Skeletal muscle cell (primary cell): ENCODE measurements at regions not wholly inside any gene's neighbourhood (a gene's known extent, or its start where the extent isn't known, plus 50 kb on each side); places are given as distances from the start of the nearest gene placed in this dataset.
"Not testable (repeated sequence)": the region's sequence is repeated elsewhere in the genome, so short reads cannot be mapped to it uniquely, and the experiment has no call there.

Experiments used
- DNase-seq: peaks from one replicate; pipeline ENCODE4 v3.0.0-alpha.2; 2010; ENCODE audit warnings: low read depth
- H3K4me3 ChIP-seq: 2 replicates; pipeline ENCODE4 v1.5.1; 2011; ENCODE audit warnings: low read depth, mild to moderate bottlenecking, control low read depth, low read length, moderate library complexity

DNA sequence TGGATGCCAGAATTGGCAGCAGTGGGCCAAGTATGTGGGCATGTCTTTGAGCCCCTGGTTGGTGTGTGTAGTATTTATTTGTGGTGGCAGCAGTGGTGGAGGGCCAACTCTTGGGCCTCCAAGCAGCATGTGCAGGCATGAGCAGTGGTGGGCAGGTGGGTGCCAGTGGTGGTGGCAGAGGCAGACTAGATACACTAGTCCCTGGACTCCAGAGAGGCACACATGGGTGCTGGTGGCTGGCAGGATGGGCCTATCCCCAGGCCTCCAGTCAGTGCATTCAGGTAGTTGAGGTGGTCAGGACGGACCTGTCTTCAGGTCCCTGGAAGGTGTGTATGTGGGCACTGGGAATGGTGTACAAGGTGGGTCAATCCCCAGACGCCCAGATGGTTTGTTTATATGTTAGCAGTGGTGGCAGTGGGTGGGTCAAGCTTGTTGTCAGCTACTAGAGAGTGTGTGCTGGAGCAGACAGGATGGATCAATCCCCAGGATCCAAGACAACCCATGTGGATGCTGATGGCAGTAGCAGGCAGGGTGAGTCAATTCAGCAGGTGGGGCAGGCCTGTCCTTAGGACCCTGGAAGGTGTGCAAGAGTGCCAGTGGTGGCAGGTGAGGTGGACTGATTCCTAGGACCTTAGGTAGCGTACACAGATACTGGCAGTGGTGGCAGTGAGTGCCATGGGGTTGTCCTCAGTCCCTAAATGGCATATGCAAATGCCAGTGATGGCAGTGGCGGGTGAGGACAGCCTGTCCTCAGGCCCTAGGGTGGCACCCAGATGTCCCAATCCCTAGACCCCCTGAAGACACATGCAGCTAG is 294.3 kb downstream of the RPS24 start:
- DNase-seq = no peak
- H3K4me3 ChIP-seq = no peak overlapping the region

DNA sequence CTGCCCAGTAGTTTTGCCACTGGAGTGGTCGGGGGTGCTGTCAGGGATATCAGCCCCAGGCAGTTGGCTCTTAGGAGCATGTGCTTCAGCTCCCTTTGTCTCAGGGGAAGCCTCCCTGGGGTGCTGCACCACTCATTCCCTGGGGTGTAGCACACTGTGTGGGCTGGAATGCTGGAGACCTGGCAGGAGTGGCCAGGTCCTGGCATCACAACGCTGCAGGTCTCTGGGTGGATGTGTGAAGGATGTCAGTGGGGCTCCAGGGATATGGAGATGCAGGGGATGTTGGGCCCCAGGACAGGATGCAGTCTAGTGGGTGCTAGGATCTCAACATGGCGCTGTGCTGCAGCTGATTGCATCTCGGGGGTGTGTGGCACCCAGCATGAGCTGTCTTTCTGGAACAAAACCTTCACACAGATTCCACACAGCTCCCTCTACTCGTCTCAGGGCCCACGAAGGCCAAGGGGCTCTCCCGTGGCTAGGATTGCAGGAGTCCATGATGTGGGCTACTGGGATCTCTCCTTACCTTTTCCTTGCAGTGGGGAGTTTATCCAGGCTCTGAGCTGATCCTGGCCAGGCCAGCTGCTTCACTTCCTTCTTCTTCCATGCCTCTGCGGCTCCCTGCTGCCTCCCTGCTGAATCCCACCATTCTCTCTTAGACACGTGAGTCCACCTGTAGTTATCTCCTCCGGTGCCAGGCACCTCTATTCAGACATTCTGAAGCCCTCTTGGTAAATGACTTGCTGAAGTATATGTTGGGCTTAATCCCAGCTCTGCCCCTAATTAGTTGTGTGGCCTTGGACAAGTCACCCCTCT is 295.1 kb downstream of the RPS24 start:
- H3K4me3 ChIP-seq = no peak overlapping the region
- no peak for DNase-seq

DNA sequence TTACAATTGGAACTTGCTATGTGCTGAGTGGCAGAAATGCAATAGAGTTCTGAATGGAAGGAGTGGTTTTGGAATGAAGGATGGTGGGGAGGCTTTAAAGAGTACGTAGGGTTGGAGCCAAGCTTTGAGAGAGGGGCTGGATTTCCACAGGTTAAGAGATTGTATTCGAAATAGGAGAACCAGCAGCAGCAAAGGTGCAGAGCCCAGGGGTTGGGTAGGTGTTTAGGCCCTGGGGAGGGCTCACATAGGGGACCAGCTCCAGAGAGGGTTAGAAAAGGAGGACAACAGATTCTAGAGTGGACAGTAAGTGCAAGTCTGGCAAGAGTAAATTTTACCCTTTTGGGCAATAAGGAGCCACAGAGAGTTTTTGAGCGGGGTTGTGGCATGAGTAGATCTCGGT is 297.2 kb downstream of the RPS24 start:
- H3K4me3 ChIP-seq = no peak overlapping the region
- DNase-seq = no peak

DNA sequence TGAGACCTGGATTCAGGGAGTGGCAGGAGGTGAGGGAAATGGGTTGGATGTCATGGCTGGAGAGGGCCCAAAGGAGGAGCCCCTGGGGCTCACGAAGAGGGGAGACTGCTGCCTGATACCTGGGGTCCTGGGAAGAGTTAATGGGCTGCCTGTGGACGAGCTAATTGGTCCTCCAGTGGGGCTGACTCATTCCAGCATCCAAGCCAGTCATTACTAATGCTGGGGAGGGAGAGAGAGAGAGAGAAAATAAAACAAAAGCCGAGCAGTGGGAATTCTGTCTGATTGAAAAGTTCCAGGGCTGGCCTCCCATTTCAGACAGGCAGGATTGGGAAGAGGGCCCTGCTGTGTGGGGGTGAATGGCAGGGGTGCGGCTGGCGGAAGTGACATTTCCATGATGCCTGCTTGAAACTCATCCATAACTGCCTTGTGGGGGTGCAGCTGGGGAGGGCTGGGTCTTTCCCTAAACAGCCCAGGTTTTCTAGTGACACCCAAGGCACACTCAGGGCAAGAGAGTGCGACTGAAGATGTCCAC is 297.8 kb downstream of the RPS24 start:
- no peak overlapping the region for H3K4me3 ChIP-seq
- no peak for DNase-seq

DNA sequence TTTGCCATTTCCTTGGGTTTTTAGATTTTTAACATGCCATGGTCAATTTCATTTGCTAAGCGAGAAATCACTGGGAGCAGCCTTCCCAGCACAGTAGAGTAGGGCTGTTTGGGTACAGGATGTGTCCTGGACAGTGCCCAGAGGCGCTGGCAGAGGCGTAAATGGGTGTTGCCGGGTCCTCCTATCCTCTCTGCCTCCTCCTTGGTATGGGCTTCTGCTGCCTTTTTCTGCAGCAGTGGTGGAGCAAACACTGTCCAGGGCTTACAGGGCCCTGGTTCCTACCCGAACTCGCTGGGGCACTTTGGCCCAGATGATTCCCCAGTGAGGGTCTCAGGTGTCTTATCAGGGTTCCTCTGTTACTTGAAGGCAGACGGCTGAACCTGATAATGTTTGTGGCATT is 298.3 kb downstream of the RPS24 start:
- H3K4me3 ChIP-seq = no peak overlapping the region
- DNase-seq = no peak

DNA sequence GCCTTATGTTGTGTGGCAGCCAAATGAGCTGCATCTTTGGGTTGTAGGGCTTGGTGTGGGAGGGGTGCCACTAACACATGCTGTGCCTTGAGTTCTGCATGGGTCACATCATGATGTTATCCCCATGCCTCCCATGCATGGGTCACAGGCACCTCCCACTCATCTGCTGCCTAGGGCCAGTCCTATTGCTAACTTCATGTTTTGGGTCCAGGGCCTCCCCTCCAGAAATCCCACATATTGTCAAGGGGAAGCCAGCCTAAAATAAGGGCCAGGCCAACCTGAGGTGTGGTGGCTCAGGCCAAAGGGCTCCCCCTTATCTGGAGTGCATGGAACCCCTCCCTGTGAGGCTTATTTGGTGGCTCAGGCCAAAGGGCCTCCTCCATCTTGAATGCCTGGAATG is 299.0 kb downstream of the RPS24 start:
- no peak overlapping the region for H3K4me3 ChIP-seq
- DNase-seq = no peak

DNA sequence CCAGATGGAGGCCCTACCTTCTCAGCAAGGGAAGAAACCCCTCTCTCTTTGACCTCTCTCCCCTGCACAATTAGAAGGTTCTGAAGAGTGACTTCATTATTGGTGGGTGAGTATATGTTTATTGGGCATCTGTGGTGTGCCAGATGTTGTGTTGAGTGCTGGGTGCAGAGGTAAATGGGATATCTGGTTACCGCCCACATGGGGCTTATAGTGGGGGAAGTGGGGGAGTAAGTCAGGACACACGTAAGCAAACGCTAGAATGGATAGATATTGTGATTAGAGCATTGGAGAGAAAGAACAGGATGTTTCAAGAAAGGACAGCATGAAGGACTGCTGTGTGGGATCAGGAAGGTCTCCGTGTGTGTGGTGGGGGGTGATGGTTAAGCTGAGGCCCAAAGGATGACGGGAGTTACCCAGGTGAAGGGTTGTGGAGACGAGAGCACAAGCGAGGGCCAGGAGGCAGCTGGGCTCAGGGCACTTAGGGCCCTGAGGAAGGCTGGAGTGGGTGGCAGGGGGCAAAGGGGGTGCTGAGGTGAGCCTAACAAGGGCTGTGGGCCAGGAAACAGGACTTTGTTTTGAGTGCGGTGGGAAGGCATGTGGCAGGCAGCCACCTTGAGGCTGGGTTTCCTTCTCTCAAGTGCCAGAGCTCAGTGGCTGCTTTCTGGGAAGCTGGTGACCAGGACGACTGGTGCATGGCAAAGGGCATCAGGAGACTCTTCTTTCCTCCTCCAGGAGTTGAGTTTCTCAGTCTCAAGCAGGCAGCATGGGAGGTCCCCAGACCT is 299.9 kb downstream of the RPS24 start:
- DNase-seq = no peak
- no peak overlapping the region for H3K4me3 ChIP-seq

DNA sequence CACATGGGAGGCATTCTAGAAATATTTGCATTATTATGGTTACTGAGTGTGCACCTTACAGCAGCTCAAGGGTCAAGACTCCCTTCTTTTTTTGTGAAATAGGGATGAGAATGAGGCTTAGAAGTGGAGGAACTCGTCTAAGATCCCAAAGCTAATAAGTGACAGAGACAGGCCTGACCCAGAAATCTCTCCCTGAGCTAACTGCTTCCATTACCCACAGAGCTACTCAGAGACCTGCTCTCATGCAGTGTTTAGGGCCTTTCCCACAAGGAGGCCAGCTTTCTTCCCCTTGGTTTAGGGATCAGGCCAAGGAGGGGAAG is 301.7 kb downstream of the RPS24 start:
- H3K4me3 ChIP-seq = no peak overlapping the region
- DNase-seq = no peak

DNA sequence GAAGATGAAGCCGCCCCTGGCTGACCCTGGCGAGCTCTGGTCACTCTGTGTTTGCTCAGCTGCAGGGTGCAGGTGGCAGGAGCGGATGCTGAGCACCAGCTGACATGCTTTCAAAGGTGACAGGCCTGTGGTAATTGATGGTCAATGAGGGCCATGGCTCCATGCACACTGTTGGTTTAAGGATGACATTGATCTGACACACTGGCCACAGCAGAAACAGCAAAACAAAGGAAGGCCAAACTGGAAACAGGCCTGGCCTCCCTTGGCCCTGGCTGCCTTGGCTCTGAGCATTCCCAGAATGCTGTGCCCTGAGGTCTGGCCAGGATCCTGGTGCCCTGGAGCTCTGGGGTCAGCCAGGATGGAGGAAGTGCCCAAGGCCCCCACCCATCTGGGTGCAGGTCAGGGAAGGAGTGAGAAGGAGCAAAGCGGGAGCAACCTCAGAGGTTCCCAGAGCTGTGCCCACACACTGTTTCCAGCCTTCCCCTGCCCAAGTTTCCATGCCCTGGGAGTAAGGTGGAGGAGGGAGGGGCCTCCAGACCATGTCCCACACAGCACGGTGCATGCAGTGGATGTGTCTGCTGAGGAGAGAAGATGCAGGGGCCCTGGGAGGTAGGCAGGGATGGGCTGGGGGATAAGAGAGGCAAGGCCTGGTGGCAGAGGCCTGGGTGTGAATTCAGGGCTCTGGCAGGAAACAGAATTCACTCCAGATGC is 302.2 kb downstream of the RPS24 start:
- no peak overlapping the region for H3K4me3 ChIP-seq
- DNase-seq = peak; percentile 20

DNA sequence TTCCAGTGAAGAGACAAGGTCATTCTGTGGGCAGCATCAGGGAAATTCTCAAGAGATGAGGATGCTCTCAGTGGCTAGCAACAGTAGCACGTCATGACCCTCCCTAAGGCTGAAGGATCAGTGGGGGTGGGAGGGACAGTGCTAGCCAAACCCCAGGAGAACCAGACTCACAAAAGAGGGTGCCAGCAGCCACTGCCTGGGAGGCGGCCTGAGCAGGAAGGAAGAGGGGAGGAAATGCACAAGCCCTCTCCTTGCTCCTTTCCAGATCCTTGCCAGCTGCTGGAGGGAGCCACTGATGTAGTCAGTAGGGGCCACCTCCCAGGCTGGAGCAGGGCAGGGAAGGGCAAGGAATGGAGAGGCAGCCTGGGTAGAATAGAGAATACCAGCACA is 302.7 kb downstream of the RPS24 start:
- DNase-seq = peak; percentile 44
- no peak overlapping the region for H3K4me3 ChIP-seq

DNA sequence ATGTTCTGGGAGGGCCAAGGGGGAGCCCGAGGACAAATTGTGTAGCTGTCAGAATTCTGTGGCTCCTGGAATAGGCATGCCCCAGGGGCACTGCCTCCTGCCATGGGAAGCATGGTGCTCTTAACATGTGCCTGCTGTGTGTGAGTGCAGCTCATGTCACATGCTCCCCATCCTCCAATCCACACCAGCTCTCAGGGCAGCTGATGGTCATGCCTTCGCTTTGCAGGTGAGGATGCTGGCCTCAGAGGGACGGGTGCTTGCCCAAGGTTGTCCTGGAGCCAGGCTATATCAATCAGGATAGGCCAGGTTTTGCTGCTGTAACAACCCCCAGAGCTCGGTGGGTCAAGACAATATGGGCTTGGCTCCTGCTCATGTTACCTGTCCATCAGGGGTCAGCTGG is 303.4 kb downstream of the RPS24 start:
- DNase-seq = no peak
- H3K4me3 ChIP-seq = no peak overlapping the region

DNA sequence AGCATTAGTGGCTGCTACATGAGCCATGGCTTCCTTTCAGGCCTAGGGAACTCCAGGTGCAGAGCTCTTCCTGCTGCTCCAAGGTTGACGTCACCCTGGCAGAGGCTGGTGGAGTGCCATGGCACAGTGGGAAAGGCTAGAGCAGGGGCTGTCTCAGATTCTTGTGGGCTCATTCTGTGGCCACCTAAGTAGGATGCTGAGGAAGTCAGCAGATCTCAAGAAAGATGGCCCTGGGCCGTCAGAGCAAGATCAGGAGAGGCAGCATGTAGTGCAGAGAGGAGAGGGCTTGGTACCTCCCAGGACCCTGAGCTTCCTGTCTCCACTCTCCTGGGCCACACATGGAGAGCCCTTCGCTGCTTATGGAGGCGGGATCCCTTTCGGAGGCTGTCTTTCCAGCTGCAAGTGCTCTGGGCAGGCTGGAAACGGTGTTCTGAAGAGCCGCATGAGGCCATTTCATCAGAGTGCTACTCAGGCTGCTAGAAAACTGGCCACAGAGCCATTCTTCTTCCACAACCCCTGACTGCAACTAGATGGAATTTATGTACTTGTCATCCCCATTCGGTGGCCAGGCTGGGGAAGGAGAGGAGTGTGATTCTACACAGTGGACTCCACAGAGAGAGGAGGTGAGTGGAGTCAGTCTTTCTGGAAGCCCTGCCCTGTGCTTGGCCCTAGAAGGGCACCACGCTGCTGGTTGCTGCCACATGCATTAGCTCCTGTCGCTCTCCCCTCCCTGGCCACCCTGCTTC is 304.2 kb downstream of the RPS24 start:
- no peak overlapping the region for H3K4me3 ChIP-seq
- no peak for DNase-seq

DNA sequence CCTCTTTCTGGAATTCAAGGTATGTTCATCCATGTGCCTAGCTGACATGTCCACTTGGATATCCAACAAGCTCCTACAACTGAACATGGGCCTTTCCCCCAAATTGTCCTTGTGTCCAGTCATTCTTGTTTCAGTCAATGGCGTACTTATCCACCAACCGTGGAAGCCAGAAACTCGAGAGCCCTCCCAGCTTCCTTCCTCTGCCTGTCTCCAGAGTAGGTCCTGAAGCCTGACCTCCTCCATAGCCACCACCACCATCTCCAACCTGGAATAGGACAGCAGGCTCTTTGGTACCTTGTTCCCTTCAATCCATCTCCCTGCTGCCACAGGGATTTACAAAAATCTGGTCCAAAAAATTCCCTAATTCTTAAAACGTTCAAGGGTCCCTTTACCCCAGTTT is 305.1 kb downstream of the RPS24 start:
- no peak overlapping the region for H3K4me3 ChIP-seq
- no peak for DNase-seq

DNA sequence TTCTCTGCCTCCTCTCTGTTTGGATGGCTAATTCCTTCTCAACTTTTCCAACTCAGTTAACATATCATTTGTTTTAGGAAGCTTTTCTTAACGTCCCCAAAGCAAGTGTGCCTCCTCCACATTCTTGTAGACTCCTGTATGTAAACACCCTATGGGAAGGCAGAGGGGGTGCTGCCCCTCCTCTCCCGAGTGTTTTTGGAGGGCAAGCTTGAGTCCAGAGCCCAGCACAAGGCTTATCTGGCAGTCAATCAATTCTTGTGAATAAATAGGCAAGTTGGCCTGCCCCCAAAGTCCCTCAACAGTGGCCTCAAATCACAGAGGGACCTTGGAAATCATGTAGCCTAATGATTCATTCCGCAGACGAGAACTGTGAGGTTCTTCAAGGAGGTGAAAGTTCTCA is 305.6 kb downstream of the RPS24 start:
- H3K4me3 ChIP-seq = no peak overlapping the region
- DNase-seq = no peak

DNA sequence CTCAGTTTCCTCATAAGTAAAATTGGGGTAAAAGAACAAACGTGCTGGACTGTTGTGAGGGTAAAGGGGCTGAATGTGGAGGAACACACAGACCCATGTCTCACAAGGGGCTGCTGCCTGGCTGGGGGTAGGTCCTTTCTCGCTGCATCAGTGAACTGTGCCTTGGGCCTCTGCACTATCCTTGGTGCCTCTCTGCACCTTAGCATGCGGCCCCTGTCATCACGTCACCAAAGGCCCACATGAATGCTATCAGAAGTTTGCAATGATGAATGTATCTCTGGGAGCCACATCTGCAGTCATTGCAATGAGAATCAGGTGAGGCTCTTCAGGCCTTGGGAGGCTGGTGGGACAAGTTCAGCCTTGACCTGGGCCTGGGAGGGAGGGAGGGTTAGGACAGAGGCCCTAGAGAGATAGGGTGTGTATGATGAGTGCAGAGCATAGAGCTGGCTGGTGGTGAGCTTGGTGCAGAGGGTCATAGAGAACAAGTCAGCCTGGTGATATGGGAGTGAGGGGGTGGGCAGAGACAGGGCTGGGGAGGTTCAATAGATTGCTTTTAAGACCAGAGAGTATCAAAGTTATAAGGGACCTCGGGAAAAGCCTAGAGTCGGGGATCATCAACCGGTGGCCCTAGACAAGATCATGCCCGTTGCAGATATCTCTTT is 308.4 kb downstream of the RPS24 start:
- DNase-seq = no peak
- H3K4me3 ChIP-seq = no peak overlapping the region

DNA sequence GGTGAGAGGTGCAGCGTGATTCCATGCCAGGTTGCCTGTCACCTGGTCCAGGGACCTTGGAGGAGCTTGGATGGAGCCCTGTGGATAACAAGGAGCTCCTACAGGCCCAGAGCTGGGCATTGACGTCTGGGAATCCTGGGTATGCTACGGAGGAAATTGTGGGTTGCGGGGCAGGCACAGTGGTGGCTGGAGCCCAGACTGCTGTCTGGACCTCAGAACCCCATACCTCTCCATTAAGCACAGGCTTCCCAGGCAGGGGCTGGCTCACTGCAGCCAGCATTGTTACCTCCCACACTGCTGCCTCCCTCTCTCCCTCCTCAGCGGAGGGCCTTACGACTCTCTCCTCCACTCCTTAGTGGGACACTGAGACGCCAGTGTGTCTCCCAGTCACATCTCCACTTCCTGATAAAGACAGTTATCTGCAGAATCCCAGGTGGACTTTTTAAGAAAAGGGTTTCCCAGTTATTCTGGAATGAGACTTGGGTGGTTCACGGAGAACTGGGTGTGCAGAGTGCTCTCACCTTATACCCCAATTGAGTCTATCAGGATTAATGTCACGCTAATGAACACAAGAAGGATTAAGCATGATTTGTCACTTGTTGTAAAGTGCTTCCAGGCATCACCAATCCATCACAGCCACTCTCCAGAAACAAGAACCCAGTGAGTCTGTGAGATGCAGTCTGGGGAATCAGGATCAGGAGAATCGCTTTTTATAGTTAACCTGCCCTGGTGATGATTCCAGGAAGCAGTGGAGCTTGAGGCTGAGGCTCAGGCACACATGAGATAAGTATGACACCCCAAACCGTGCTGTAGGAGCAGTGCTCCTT is 309.4 kb downstream of the RPS24 start:
- no peak for DNase-seq
- no peak overlapping the region for H3K4me3 ChIP-seq

DNA sequence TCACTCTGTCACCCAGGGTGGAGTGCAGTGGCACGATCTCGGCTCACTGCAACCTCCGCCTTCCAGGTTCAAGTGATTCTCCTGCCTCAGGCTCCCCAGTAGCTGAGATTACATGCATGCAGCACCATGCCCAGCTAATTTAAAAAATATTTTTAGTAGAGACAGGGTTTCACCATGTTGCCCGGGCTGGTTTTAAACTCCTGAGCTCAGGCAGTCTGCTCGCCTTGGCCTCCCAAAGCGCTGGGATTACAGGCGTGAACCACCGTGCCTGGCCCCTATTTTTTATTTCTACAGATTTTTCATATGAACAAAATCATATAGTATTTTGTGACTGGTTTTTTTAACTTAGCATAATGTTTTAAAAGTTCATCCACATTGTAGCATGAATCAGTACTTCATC is 310.6 kb downstream of the RPS24 start:
- H3K4me3 ChIP-seq, DNase-seq: not testable (repeated sequence)

DNA sequence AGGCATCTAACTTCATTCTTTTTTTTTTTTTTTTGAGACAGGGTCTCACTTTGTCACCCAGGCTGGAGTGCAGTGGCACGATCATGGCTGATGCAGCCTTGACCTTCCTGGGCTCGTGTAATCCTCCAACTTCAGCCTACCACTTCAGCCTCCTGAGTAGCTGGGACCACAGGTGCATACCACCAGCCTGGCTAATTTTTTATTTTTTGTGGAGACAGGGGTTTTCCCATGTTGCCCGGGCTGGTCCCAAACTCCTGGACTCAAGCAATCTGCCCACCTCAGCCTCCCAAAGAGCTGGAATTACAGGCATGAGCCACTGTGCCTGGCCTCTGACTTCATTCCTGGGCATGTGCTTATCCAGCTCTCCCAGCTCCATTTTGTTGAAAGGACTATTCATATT is 311.9 kb downstream of the RPS24 start:
- not testable (repeated sequence) for H3K4me3 ChIP-seq, DNase-seq
